Skin epidermis (tissue), 12 donors: ENCODE measurements at regions not wholly inside any gene's neighbourhood (a gene's known extent, or its start where the extent isn't known, plus 50 kb on each side); places are given as distances from the start of the nearest gene placed in this dataset.

Experiments
- H3K27ac ChIP-seq, 21 experiments: fragments of 200-600 bp; sonication (generic) in 11 of 21; one replicate each; pipeline ENCODE4 v1.5.0; 2020; ENCODE audit warnings: mild to moderate bottlenecking in 3 of 21, inconsistent platforms in 2 of 21, moderate library complexity in 2 of 21
- H3K4me3 ChIP-seq, 7 experiments: fragments of 200-600 bp; sonication (generic) in 2 of 7; one replicate each; pipeline ENCODE4 v1.5.0; 2020; ENCODE audit warnings: inconsistent platforms in 2 of 7, mild to moderate bottlenecking in 2 of 7, moderate library complexity in 1 of 7

- Histone ChIP-seq H3K4me3 (no peak overlapping the region), H3K27ac (no peak overlapping the region)
Observed at GRCh38 chr14:25908277-25909044, 689.4 kb downstream of the NOVA1 start.

GRCh38 chr14:25904446-25904845 lies 693.4 kb downstream of the NOVA1 start:
- no peak overlapping the region for H3K4me3 ChIP-seq
- H3K27ac ChIP-seq = no peak overlapping the region

GRCh38 chr14:25899197-25899596 lies 698.6 kb downstream of the NOVA1 start:
- Histone ChIP-seq H3K27ac (no peak overlapping the region), H3K4me3 (no peak overlapping the region)

GRCh38 chr14:25896777-25897176 lies 701.1 kb downstream of the NOVA1 start:
- H3K4me3 ChIP-seq = no peak overlapping the region
- H3K27ac ChIP-seq = no peak overlapping the region

GRCh38 chr14:25895740-25896139 lies 702.1 kb downstream of the NOVA1 start:
- no peak overlapping the region for H3K27ac ChIP-seq
- H3K4me3 ChIP-seq = no peak overlapping the region

GRCh38 chr14:25887251-25887878 lies 710.5 kb downstream of the NOVA1 start:
- no peak overlapping the region for H3K4me3 ChIP-seq
- H3K27ac ChIP-seq = no peak overlapping the region

GRCh38 chr14:25884657-25885056 lies 713.2 kb downstream of the NOVA1 start:
- no peak overlapping the region for H3K4me3 ChIP-seq
- H3K27ac ChIP-seq = no peak overlapping the region

GRCh38 chr14:25882899-25883298 lies 714.9 kb downstream of the NOVA1 start:
- Histone ChIP-seq H3K27ac (no peak overlapping the region), H3K4me3 (no peak overlapping the region)

- Histone ChIP-seq H3K4me3 (no peak overlapping the region), H3K27ac (no peak overlapping the region)
Observed at GRCh38 chr14:25875475-25875874, 722.4 kb downstream of the NOVA1 start.

- H3K4me3 ChIP-seq = no peak overlapping the region
- H3K27ac ChIP-seq = no peak overlapping the region
Observed at GRCh38 chr14:25869854-25870253, 728.0 kb downstream of the NOVA1 start.

GRCh38 chr14:25868521-25869314 lies 729.1 kb downstream of the NOVA1 start:
- Histone ChIP-seq H3K4me3 (no peak overlapping the region), H3K27ac (no peak overlapping the region)

- Histone ChIP-seq H3K4me3 (no peak overlapping the region), H3K27ac (no peak overlapping the region)
Observed at GRCh38 chr14:25861406-25861805, 736.4 kb downstream of the NOVA1 start.

- no peak overlapping the region for H3K27ac ChIP-seq
- H3K4me3 ChIP-seq = no peak overlapping the region
Observed at GRCh38 chr14:25848601-25849000, 749.2 kb downstream of the NOVA1 start.

GRCh38 chr14:25846246-25846645 lies 751.6 kb downstream of the NOVA1 start:
- Histone ChIP-seq H3K27ac (no peak overlapping the region), H3K4me3 (no peak overlapping the region)

GRCh38 chr14:25843481-25844470 lies 754.1 kb downstream of the NOVA1 start:
- Histone ChIP-seq H3K27ac (no peak overlapping the region), H3K4me3 (no peak overlapping the region)

GRCh38 chr14:25841226-25841625 lies 756.6 kb downstream of the NOVA1 start:
- Histone ChIP-seq H3K4me3 (no peak overlapping the region), H3K27ac (no peak overlapping the region)

GRCh38 chr14:25837551-25837965 lies 760.3 kb downstream of the NOVA1 start:
- no peak overlapping the region for H3K27ac ChIP-seq
- no peak overlapping the region for H3K4me3 ChIP-seq

GRCh38 chr14:25836636-25837035 lies 761.2 kb downstream of the NOVA1 start:
- Histone ChIP-seq H3K4me3 (no peak overlapping the region), H3K27ac (no peak overlapping the region)

GRCh38 chr14:25833341-25834126 lies 764.3 kb downstream of the NOVA1 start:
- H3K4me3 ChIP-seq = no peak overlapping the region
- no peak overlapping the region for H3K27ac ChIP-seq
